ENCODE measurements at regions not wholly inside any gene's neighbourhood (a gene's known extent, or its start where the extent isn't known, plus 50 kb on each side); places are given as distances from the start of the nearest gene placed in this dataset.
A peak's percentile ranks its signal among the peaks of the same experiment; 100 is the strongest.

DNA sequence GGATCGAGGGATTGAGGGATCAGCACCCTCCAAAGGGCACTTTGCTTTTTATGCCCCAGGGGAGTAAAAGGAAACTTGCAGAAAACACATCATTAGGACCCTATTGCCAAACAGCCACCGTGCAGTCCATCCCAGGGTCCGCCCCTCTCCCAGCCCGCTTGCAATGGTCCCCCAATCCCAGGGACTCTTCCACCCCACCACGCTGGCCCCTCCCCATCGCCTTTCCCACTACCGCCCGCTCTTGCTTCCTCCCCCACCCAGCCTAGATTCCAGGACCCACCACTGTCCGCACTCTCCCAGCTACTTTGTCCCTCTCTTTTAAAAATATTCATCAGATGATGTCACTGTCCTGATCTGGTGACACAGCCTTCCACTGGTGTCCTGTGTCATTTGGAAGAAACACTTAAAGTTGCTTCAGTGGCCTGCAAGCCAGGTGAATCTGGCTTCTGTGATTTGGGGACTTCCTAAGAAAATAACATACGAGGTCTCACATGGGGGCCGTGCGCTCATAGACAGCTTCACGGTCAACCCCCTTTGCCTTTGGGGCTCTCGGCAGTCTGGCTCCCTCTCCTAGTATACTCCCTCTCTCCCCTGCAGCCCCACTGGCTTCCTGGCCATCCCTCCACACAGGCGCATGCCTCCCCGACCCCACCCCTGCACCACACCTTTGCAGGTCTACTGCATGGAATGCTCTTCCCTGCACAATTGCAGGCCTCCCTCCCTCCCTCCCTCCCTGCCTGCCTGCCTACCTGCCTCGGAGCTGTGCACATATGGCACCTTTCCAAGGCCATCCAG is 127.9 kb downstream of the RBFOX3 start:
- Mint-ChIP-seq H3K36me3 (ENCODE audit: insufficient read depth) (peaks cover 1% of the 10 kb centered on the region), H3K4me1 (no peaks in the 10 kb centered on the region), H3K27me3 (peaks cover 76% of the 10 kb centered on the region), H3K9me3 (no peaks in the 10 kb centered on the region), H3K4me3 (no peak overlapping the region), H3K27ac (ENCODE audit: low read depth) (peak overlapping the region; percentile 63)
- no peak for ATAC-seq (replicated peaks; ENCODE audit: extremely low read depth, poor library complexity, severe bottlenecking)
- no peak for DNase-seq (ENCODE audit: low spot score in 2 of 2)

DNA sequence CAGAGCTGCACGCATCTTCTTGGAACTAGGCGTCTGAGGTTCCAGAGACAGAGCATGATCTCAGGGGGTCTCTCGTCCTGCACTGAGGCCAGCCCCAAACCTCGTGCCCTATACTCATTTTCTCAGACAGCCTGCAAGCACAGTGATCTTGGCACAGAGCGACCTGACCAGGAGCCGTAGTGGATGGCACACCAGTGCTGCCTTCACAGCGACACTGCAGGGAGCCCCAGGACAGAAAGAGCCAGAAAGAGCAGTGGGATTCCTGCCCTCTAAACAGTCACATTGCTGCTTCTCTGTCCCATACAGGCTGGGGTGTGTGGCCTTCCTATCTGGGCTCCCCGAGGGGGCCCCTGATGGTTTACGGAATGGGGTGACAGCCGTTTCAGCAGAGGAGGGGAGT is 131.0 kb downstream of the RBFOX3 start:
- H3K27me3 Mint-ChIP-seq, result peaks cover 76% of the 10 kb centered on the region

DNA sequence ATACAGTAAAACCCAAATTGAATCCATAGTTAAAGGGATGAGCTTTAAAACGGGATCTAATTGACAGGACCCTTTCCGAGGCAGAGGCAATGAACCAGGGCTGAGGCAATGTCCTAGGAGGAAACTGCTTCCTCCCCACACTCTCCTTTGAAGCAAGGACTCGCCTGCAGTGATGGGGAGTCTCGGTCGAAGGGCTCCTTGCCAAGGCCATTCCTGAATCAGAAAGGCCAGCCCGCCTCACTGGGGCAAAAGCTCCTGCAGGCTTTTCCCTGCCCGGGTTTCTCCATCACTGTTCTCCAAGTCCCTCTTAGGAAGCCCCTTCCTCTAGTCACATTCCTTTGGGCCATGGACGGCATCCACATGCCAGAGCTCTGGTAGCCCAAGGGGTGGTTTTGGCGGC is 132.0 kb downstream of the RBFOX3 start:
- no peak overlapping the region for H3K4me3 Mint-ChIP-seq
- no peaks in the 10 kb centered on the region for H3K4me1 Mint-ChIP-seq
- no peak for DNase-seq (ENCODE audit: low spot score in 2 of 2)
- H3K27me3 Mint-ChIP-seq, result peaks cover 78% of the 10 kb centered on the region
- peaks cover 3% of the 10 kb centered on the region for H3K36me3 Mint-ChIP-seq (ENCODE audit: insufficient read depth)
- H3K27ac Mint-ChIP-seq (ENCODE audit: low read depth), result no peak overlapping the region
- no peak for ATAC-seq (replicated peaks; ENCODE audit: extremely low read depth, poor library complexity, severe bottlenecking)
- no peaks in the 10 kb centered on the region for H3K9me3 Mint-ChIP-seq

More for the DNA sequence above, 131.0 kb downstream of the RBFOX3 start:
- DNase-seq (ENCODE audit: low spot score in 2 of 2) (no peak), ATAC-seq (replicated peaks; ENCODE audit: extremely low read depth, poor library complexity, severe bottlenecking) (no peak)
- Mint-ChIP-seq H3K9me3 (no peaks in the 10 kb centered on the region), H3K4me3 (no peak overlapping the region), H3K4me1 (no peaks in the 10 kb centered on the region), H3K27ac (ENCODE audit: low read depth) (no peak overlapping the region), H3K36me3 (ENCODE audit: insufficient read depth) (peaks cover 4% of the 10 kb centered on the region)

DNA sequence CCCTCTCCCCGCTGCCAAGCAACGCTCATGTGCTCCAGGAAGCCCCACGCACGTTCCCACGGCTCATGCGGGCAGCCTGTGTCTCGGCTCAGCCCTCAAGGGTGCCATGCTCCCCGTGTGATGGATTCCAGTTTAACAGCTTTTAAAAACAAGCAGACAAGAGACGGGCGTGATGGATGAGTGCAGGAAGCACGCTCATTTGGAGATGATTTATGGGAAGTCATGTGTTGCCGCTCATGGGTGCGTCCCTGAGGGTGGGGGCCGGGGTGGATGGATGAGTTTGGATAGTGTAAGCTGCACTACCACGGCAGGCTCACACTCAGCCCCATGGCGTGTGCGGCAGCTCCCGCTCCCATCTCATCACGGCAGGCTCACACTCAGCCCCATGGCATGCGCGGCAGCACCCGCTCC is 132.8 kb downstream of the RBFOX3 start:
- H3K27ac Mint-ChIP-seq (ENCODE audit: low read depth), result no peak overlapping the region
- H3K36me3 Mint-ChIP-seq (ENCODE audit: insufficient read depth), result peaks cover 3% of the 10 kb centered on the region
- DNase-seq (ENCODE audit: low spot score in 2 of 2), result no peak
- H3K4me3 Mint-ChIP-seq, result no peak overlapping the region
- no peaks in the 10 kb centered on the region for H3K9me3 Mint-ChIP-seq
- no peaks in the 10 kb centered on the region for H3K4me1 Mint-ChIP-seq
- peaks cover 76% of the 10 kb centered on the region for H3K27me3 Mint-ChIP-seq
- ATAC-seq (replicated peaks; ENCODE audit: extremely low read depth, poor library complexity, severe bottlenecking), result no peak

DNA sequence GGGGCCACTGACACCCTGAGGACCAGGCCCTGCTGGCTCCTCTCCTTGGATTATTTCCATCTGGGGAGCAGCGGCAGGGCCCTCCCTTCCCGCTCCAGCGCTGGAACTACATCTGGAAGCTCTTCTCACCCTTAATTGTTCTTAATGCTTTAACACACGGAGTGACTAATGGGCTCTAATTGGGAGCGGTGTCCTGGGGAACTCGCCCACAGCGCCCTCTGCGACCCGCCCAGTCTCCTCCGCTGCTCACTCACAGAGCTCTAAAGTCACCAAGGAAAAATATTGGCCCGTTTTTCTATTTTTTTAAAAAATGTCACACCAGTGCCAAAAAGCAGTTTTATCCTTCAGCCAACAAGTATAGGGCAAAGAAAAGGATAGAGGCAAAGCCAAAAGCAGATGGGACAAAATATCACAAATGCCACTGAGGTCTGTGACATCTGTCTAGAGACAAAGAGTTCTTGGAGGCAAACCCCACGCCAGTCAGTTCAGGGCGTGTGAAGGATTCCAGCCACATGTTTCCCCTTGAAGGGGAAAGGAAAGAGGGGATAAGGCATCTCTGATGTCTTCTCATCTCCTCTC is 134.7 kb downstream of the RBFOX3 start:
- H3K9me3 Mint-ChIP-seq, result no peaks in the 10 kb centered on the region
- ATAC-seq (replicated peaks; ENCODE audit: extremely low read depth, poor library complexity, severe bottlenecking), result no peak
- peaks cover 63% of the 10 kb centered on the region for H3K27me3 Mint-ChIP-seq
- peaks cover 3% of the 10 kb centered on the region for H3K36me3 Mint-ChIP-seq (ENCODE audit: insufficient read depth)
- H3K27ac Mint-ChIP-seq (ENCODE audit: low read depth), result no peak overlapping the region
- H3K4me3 Mint-ChIP-seq, result no peak overlapping the region
- DNase-seq (ENCODE audit: low spot score in 2 of 2), result no peak
- no peaks in the 10 kb centered on the region for H3K4me1 Mint-ChIP-seq

DNA sequence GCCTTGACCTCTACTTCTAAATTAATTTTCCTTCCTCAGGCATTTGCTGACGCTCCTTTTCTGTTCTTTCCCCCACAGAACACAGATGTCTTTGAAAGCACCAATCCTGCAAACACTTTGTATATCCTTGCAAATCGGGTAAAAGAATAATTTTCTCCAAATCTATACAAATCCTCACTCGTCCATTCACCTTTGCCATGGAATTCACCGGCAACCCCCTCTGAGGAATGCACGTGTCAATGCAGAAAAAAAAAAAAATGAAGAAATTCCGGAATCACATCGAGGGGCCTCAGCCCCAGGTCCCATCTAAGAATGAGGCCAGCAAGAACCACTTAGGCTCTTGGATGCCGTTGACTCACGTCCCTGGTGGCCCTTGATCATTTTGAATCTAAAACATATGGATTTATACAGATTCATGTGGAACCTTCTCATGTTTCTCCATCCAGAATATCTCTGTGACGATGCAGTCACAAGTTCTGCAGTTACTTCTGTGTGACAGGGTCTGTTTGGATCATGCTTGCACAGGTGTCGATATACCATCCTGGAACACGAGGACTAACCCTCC is 136.9 kb downstream of the RBFOX3 start:
- Mint-ChIP-seq H3K36me3 (ENCODE audit: insufficient read depth) (peaks cover 3% of the 10 kb centered on the region), H3K4me3 (no peak overlapping the region), H3K27me3 (peaks cover 49% of the 10 kb centered on the region), H3K27ac (ENCODE audit: low read depth) (no peak overlapping the region), H3K4me1 (no peaks in the 10 kb centered on the region), H3K9me3 (no peaks in the 10 kb centered on the region)
- ATAC-seq (replicated peaks; ENCODE audit: extremely low read depth, poor library complexity, severe bottlenecking) (no peak), DNase-seq (ENCODE audit: low spot score in 2 of 2) (no peak)

DNA sequence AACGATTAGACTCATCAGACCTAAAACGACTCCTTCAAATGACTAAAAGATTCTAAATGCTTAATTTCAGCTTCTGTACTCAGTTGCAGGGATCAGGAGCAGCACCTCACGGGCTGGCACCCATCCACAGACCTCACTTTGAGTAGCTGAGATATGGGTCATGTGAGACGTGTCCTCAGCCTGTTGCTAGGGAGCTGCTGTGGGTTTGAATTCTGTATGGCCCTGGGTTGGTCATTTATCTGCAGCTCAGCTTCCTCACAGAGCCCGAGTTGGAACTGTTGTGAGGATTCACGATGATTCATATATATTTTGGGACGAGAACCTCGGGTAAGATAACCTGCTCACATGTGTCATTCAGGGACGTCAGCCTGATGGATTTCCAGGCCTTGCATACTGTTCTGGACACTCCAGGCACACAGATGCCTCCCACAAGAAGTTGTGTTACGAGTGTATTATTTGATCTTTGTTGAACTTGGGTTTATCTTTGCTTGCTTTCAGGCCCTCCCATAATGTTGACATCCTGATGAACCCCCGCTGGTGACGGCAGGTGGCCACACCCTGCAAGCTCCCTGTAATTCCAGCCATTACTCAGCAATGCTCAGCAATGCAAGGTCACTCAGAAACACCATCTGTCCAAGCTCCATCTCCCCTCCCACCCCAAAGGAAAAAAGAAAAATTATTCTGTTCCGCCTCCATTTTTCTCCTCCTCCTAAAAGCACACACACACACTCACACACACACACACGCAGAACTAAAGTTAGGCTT is 137.6 kb downstream of the RBFOX3 start:
- H3K27me3 Mint-ChIP-seq, result peaks cover 46% of the 10 kb centered on the region
- DNase-seq (ENCODE audit: low spot score in 2 of 2) (no peak), ATAC-seq (replicated peaks; ENCODE audit: extremely low read depth, poor library complexity, severe bottlenecking) (no peak)
- no peaks in the 10 kb centered on the region for H3K4me1 Mint-ChIP-seq
- no peak overlapping the region for H3K27ac Mint-ChIP-seq (ENCODE audit: low read depth)
- H3K4me3 Mint-ChIP-seq, result no peak overlapping the region
- H3K9me3 Mint-ChIP-seq, result no peaks in the 10 kb centered on the region
- H3K36me3 Mint-ChIP-seq (ENCODE audit: insufficient read depth), result peaks cover 3% of the 10 kb centered on the region

DNA sequence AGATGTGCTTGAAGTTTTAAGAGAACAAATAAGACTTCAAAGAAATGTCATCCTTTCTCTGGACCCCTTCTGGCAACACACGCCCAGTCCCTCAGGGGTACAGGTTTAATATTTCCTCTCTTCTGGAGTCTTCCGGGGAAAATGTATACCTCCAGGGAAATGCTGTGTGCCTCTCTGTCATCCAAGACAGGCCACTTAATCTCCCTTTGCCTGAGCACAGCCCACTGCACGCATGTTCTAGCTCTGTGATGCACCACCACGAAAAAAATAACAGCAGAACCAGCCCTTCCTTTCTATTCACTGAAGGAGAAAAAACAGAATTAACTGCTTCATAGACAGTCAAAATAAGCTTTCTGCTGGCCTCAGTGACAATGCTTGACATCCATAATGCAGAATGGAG is 140.1 kb downstream of the RBFOX3 start:
- DNase-seq (ENCODE audit: low spot score in 2 of 2) (no peak), ATAC-seq (replicated peaks; ENCODE audit: extremely low read depth, poor library complexity, severe bottlenecking) (no peak)
- no peaks in the 10 kb centered on the region for H3K9me3 Mint-ChIP-seq
- H3K4me3 Mint-ChIP-seq, result no peak overlapping the region
- H3K27me3 Mint-ChIP-seq, result peaks cover 25% of the 10 kb centered on the region
- H3K27ac Mint-ChIP-seq (ENCODE audit: low read depth), result no peak overlapping the region
- no peaks in the 10 kb centered on the region for H3K36me3 Mint-ChIP-seq (ENCODE audit: insufficient read depth)
- H3K4me1 Mint-ChIP-seq, result no peaks in the 10 kb centered on the region

DNA sequence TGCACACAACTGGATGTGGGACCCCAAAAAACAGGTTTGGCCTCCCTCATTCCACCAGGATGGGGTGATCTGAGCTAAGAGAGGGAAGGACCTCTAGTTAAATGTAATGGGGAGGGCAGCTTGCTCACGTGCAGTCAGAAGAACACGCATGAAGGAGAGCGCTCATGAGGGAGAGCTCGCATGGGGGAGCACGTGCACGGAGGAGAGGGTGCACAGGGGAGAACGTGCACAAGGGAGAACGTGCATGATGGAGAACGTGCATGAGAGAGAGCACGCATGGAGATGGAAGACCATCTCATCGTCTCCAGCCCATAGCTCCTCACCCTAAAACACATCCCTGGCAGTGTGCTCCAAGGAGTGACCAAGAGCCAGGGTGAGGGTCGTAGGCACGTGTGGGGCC is 141.2 kb downstream of the RBFOX3 start:
- DNase-seq (ENCODE audit: low spot score in 2 of 2) (no peak), ATAC-seq (replicated peaks; ENCODE audit: extremely low read depth, poor library complexity, severe bottlenecking) (no peak)
- no peak overlapping the region for H3K27ac Mint-ChIP-seq (ENCODE audit: low read depth)
- peaks cover 14% of the 10 kb centered on the region for H3K27me3 Mint-ChIP-seq
- H3K9me3 Mint-ChIP-seq, result no peaks in the 10 kb centered on the region
- H3K36me3 Mint-ChIP-seq (ENCODE audit: insufficient read depth), result no peaks in the 10 kb centered on the region
- H3K4me1 Mint-ChIP-seq, result no peaks in the 10 kb centered on the region
- H3K4me3 Mint-ChIP-seq, result no peak overlapping the region

DNA sequence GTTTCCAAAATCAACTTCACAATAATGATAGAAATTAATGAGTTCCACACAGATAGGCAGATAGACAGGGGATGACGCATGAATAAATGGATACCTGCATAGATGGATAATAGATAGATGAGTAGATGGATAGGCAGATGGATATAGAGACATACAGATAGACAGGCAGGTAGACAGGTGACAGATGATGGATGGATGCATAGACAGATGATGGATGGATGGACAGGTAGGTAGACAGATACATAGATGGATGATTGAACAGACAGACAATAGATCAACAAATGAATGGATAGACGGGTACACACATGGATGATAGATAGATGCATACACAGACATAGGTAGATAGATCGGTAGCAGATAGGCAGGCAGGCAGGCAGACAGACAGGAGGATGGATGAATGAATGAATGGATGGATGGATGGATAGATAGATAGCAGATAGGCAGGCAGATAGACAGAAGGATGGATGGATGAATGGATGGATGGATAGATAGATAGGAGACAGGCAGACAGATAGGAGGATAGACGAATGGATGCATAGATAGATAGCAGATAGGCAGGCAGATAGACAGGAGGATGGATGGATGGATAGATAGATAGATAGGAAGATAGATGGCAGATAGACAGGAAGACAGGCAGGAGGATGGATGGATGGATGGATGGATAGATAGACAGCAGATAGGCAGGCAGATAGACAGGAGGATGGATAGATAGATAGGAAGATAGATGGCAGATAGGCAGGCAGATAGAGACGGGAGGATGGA is 142.5 kb downstream of the RBFOX3 start:
- Mint-ChIP-seq H3K4me1 (no peaks in the 10 kb centered on the region), H3K36me3 (ENCODE audit: insufficient read depth) (no peaks in the 10 kb centered on the region), H3K27ac (ENCODE audit: low read depth) (no peak overlapping the region), H3K9me3 (no peaks in the 10 kb centered on the region), H3K4me3 (no peak overlapping the region), H3K27me3 (peaks cover under 1% of the 10 kb centered on the region)
- DNase-seq (ENCODE audit: low spot score in 2 of 2), result no peak
- no peak for ATAC-seq (replicated peaks; ENCODE audit: extremely low read depth, poor library complexity, severe bottlenecking)

DNA sequence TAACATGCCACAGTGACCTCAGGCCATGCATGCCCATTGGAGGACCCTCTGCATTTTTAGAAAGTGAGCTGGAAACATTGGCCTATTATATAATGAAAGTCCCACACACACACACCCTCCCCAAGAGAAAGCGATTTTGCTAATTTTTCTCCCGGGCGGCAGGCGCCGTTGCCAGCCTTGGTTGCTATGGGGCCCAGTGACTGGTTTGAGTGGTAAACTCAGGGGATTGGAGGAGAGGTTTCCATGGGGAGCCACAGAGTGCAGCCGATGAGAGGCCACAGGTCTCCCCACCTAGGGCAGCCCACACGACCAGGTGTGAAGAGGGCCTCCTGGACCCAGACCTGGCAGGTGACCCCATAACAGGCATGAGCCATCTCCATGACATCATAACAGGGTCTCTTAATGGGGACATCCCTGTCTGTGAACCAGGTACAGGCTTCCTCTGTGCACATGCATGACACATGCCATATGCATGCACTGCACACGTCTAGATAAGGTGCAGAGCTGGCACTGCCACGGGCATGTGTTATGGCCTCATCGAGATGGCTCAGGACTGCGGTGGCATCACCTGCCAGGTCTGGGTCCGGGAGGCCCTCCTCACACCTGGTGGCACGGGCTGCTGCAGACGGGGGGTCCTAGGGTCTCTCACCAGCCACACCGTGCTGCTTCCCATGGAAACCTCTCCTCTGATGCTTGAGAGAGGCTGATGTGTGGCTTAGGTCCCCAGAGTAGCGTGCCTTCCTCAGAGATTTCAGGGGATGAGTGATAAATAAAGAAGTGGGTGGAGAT is 144.1 kb downstream of the RBFOX3 start:
- Mint-ChIP-seq H3K36me3 (ENCODE audit: insufficient read depth) (no peaks in the 10 kb centered on the region), H3K4me1 (no peaks in the 10 kb centered on the region), H3K9me3 (no peaks in the 10 kb centered on the region), H3K27ac (ENCODE audit: low read depth) (no peak overlapping the region), H3K27me3 (no peaks in the 10 kb centered on the region), H3K4me3 (no peak overlapping the region)
- DNase-seq (ENCODE audit: low spot score in 2 of 2) (no peak), ATAC-seq (replicated peaks; ENCODE audit: extremely low read depth, poor library complexity, severe bottlenecking) (no peak)

DNA sequence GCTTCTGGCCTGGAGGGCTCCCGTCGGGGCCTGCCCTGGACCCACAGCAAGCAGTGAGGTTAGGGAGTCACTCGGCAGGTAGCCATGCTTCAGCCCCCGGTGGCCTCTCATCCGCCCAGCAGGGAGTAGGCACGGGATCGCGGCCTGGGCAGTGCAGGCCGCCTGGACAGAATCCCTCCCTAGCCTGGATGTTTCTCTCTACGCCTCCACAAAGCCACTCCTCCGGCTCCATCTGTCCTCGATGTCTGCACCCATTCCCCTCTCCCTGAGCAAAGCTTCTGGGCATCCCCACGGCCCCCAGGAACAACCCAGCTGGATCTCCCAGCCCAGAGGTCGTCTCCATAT is 145.2 kb downstream of the RBFOX3 start:
- no peaks in the 10 kb centered on the region for H3K4me1 Mint-ChIP-seq
- H3K36me3 Mint-ChIP-seq (ENCODE audit: insufficient read depth), result no peaks in the 10 kb centered on the region
- no peaks in the 10 kb centered on the region for H3K27me3 Mint-ChIP-seq
- H3K4me3 Mint-ChIP-seq, result no peak overlapping the region
- no peak for DNase-seq (ENCODE audit: low spot score in 2 of 2)
- H3K27ac Mint-ChIP-seq (ENCODE audit: low read depth), result no peak overlapping the region
- H3K9me3 Mint-ChIP-seq, result no peaks in the 10 kb centered on the region
- no peak for ATAC-seq (replicated peaks; ENCODE audit: extremely low read depth, poor library complexity, severe bottlenecking)
